K562 (cell line): ENCODE measurements at regions not wholly inside any gene's neighbourhood (a gene's known extent, or its start where the extent isn't known, plus 50 kb on each side); places are given as distances from the start of the nearest gene placed in this dataset.

Source experiments
- CREM ChIP-seq: IDR thresholded peaks from 2 replicates; pipeline ENCODE4 v1.6.1; 2014; ENCODE audit warnings: antibody characterized with exemption, low read depth
- RBFOX2 ChIP-seq: fragments of 200-400 bp; formaldehyde crosslinking; IDR thresholded peaks from 2 replicates; pipeline ENCODE4 v1.6.1; 2017; ENCODE audit warnings: low read depth, mild to moderate bottlenecking, low read length, moderate library complexity
- ZFX ChIP-seq: sonication (generic); formaldehyde crosslinking; IDR thresholded peaks from 2 replicates; pipeline ENCODE4 v1.8.0; 2022; ENCODE audit warnings: mild to moderate bottlenecking, missing genetic modification reagents, moderate library complexity
- TF ChIP-seq, protein P1 (sequence below), 2 experiments: fragments of 450-650 bp; IDR thresholded peaks; 2 replicates each; pipeline ENCODE4 v1.6.1; 2018; ENCODE audit warnings: mild to moderate bottlenecking in 2 of 2, low read depth in 1 of 2; ENCODE audit not compliant: partially characterized antibody in 2 of 2
- TF ChIP-seq, protein P2 (sequence below): conservative IDR thresholded peaks from 2 replicates; pipeline ENCODE4 v1.6.1; 2011; ENCODE audit warnings: low read depth, mild to moderate bottlenecking, low read length; ENCODE audit not compliant: control insufficient read depth

DNA sequence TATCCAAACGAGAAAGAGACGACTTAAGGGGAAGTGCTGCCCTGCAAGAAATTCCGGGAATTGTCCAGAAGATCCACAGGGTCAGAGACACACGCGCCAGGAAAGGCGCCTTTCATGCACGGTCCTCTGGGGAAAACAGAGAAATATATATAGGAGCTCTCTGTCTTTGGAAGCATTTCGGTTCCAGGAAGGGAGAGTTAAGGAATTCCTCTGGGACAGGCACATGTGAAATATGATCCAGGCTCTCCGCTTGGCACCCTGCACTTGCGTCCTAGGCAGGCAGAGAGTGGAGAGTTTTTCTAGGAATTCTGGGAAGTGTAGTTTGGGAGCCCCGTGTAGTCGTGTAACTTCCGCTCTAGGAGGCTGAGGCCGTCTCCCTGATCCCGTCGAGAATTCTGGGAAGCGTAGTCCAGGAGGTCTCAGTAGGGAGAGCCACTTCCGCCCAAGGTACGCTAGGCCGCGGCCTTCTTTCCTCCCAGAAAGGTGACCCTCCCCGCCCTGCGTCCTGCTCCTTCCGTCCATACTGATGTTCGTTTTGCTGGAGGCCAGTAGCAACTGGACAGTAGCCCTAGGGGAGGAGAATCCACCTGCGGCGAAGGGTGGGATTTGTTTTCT lies 677.5 kb upstream of the DEFB115 start (continued):
- TF ChIP-seq ZFX (CRISPR knock-in tag) (peak; percentile 80), RBFOX2 (peak; percentile 46), CREM (peak; percentile 58; the same call in 1 of the 2 replicates)
- TF ChIP-seq, protein P1, sequence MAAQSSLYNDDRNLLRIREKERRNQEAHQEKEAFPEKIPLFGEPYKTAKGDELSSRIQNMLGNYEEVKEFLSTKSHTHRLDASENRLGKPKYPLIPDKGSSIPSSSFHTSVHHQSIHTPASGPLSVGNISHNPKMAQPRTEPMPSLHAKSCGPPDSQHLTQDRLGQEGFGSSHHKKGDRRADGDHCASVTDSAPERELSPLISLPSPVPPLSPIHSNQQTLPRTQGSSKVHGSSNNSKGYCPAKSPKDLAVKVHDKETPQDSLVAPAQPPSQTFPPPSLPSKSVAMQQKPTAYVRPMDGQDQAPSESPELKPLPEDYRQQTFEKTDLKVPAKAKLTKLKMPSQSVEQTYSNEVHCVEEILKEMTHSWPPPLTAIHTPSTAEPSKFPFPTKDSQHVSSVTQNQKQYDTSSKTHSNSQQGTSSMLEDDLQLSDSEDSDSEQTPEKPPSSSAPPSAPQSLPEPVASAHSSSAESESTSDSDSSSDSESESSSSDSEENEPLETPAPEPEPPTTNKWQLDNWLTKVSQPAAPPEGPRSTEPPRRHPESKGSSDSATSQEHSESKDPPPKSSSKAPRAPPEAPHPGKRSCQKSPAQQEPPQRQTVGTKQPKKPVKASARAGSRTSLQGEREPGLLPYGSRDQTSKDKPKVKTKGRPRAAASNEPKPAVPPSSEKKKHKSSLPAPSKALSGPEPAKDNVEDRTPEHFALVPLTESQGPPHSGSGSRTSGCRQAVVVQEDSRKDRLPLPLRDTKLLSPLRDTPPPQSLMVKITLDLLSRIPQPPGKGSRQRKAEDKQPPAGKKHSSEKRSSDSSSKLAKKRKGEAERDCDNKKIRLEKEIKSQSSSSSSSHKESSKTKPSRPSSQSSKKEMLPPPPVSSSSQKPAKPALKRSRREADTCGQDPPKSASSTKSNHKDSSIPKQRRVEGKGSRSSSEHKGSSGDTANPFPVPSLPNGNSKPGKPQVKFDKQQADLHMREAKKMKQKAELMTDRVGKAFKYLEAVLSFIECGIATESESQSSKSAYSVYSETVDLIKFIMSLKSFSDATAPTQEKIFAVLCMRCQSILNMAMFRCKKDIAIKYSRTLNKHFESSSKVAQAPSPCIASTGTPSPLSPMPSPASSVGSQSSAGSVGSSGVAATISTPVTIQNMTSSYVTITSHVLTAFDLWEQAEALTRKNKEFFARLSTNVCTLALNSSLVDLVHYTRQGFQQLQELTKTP (IDR thresholded peaks at IDR 0.05; ENCODE audit: low read depth in 1 of 2, partially characterized antibody in 2 of 2), result peak in 1 of 2 experiments; percentile 92
- TF ChIP-seq, protein P2, sequence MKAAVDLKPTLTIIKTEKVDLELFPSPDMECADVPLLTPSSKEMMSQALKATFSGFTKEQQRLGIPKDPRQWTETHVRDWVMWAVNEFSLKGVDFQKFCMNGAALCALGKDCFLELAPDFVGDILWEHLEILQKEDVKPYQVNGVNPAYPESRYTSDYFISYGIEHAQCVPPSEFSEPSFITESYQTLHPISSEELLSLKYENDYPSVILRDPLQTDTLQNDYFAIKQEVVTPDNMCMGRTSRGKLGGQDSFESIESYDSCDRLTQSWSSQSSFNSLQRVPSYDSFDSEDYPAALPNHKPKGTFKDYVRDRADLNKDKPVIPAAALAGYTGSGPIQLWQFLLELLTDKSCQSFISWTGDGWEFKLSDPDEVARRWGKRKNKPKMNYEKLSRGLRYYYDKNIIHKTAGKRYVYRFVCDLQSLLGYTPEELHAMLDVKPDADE, result peak; percentile 75; the same call in 1 of the 2 replicates
